ENCODE measurements at regions not wholly inside any gene's neighbourhood (a gene's known extent, or its start where the extent isn't known, plus 50 kb on each side); places are given as distances from the start of the nearest gene placed in this dataset.

GRCh38 chr5:130578354-130578753, 586.7 kb downstream of the HINT1 start:
- TF ChIP-seq POLR2A (IDR thresholded peaks at IDR 0.05; ENCODE audit: low read depth, low read length) = no peak
- TF ChIP-seq POLR2AphosphoS5 (IDR thresholded peaks at IDR 0.05; ENCODE audit: low read depth, low read length) = no peak
- TF ChIP-seq TAF1 (IDR thresholded peaks at IDR 0.05; ENCODE audit: low read depth, low read length) = no peak
- TF ChIP-seq PAX5 (IDR thresholded peaks at IDR 0.05; ENCODE audit: insufficient read depth, low read length, severe bottlenecking) = no peak
- TF ChIP-seq POU2F2 (IDR thresholded peaks at IDR 0.05; ENCODE audit: low read depth, low read length) = no peak
